Endodermal cell (in vitro differentiated cells): ENCODE measurements at regions not wholly inside any gene's neighbourhood (a gene's known extent, or its start where the extent isn't known, plus 50 kb on each side); places are given as distances from the start of the nearest gene placed in this dataset.

ENCODE experiments used
- DNase-seq: peaks from one replicate; pipeline ENCODE4 v3.0.0-alpha.2; 2017
- H3K27ac ChIP-seq: 2 replicates; pipeline ENCODE4 v1.5.1; 2013; ENCODE audit warnings: mild to moderate bottlenecking, low read depth, low read length, moderate library complexity
- H3K27me3 ChIP-seq: 2 replicates; pipeline ENCODE4 v1.6.1; 2013; ENCODE audit warnings: mild to moderate bottlenecking, low read length, moderate library complexity; ENCODE audit not compliant: insufficient read depth, control insufficient read depth, poor library complexity, severe bottlenecking
- H3K36me3 ChIP-seq: 2 replicates; pipeline ENCODE4 v1.7.0; 2013; ENCODE audit warnings: mild to moderate bottlenecking, low read length, moderate library complexity; ENCODE audit not compliant: control insufficient read depth, insufficient read depth
- H3K4me1 ChIP-seq: one replicate; pipeline ENCODE4 v1.7.0; 2013; ENCODE audit warnings: low read length; ENCODE audit not compliant: control insufficient read depth, insufficient read depth
- H3K4me3 ChIP-seq: 2 replicates; pipeline ENCODE4 v1.5.1; 2013; ENCODE audit warnings: mild to moderate bottlenecking, low read length, moderate library complexity
- H3K9ac ChIP-seq: 2 replicates; pipeline ENCODE4 v1.6.1; 2013; ENCODE audit warnings: mild to moderate bottlenecking, low read length, moderate library complexity; ENCODE audit not compliant: poor library complexity, severe bottlenecking; ENCODE audit errors: extremely low read depth
- H3K9me3 ChIP-seq: 2 replicates; pipeline ENCODE4 v1.6.1; 2013; ENCODE audit warnings: mild to moderate bottlenecking, low read length, moderate library complexity; ENCODE audit not compliant: control insufficient read depth
- H3K27ac Mint-ChIP-seq: 2 replicates; pipeline ENCODE4 v1.8.0; 2020; ENCODE audit warnings: mixed read lengths
- H3K27me3 Mint-ChIP-seq: 2 replicates; pipeline ENCODE4 v1.8.0; 2021; ENCODE audit warnings: mild to moderate bottlenecking, mixed read lengths; ENCODE audit not compliant: insufficient read depth
- H3K36me3 Mint-ChIP-seq: 2 replicates; pipeline ENCODE4 v1.8.0; 2020; ENCODE audit warnings: low read depth, mixed read lengths
- H3K4me1 Mint-ChIP-seq: 2 replicates; pipeline ENCODE4 v1.8.0; 2020; ENCODE audit warnings: mixed read lengths
- H3K4me3 Mint-ChIP-seq: 2 replicates; pipeline ENCODE4 v1.8.0; 2020; ENCODE audit warnings: mild to moderate bottlenecking, moderate library complexity, mixed read lengths
- H3K9me3 Mint-ChIP-seq: 2 replicates; pipeline ENCODE4 v1.8.0; 2020; ENCODE audit warnings: mild to moderate bottlenecking, mixed read lengths
- CTCF ChIP-seq: fragments of 200-600 bp; sonication (generic); conservative IDR thresholded peaks from 2 replicates; pipeline ENCODE4 v1.5.0; 2021; ENCODE audit warnings: antibody characterized with exemption, mild to moderate bottlenecking
- WGBS, 2 experiments: methylation state at CpG; one replicate each; pipeline versions ENCODE4 v1.1.5 to v1.1.7; 2013; ENCODE audit warnings: missing lambda C conversion rate in 2 of 2, mixed read lengths in 1 of 2; ENCODE audit not compliant: insufficient coverage in 1 of 2, insufficient read length in 1 of 2; 5-methylcytosine and 5-hydroxymethylcytosine counted together

- TF ChIP-seq CTCF: no peak
- DNase-seq: no peak
- WGBS, 2 experiments: 62 to 100% methylated on average over 1 to 2 of the region's 2 CpGs
- Histone ChIP-seq H3K4me1 (no peaks in the 10 kb centered on the region), H3K9ac (no peak overlapping the region), H3K27ac (no peak overlapping the region), H3K4me3 (no peak overlapping the region), H3K9me3 (no peaks in the 10 kb centered on the region), H3K36me3 (no peaks in the 10 kb centered on the region), H3K27me3 (peaks cover 8% of the 10 kb centered on the region)
- H3K27me3 Mint-ChIP-seq: peaks cover 51% of the 10 kb centered on the region
- no peak overlapping the region for H3K27ac Mint-ChIP-seq
- H3K4me1 Mint-ChIP-seq: peaks cover 11% of the 10 kb centered on the region
- H3K36me3 Mint-ChIP-seq: no peaks in the 10 kb centered on the region
- peaks cover 6% of the 10 kb centered on the region for H3K9me3 Mint-ChIP-seq
- no peak overlapping the region for H3K4me3 Mint-ChIP-seq
Measured at GRCh38 chr12:79522989-79523386, 167.8 kb downstream of the PAWR start.

- WGBS, 2 experiments: 76 to 79% methylated on average over 11 of the region's 11 CpGs
- Histone ChIP-seq H3K9me3 (no peaks in the 10 kb centered on the region), H3K4me3 (no peak overlapping the region), H3K27me3 (peaks cover 8% of the 10 kb centered on the region), H3K4me1 (no peaks in the 10 kb centered on the region), H3K36me3 (no peaks in the 10 kb centered on the region), H3K9ac (no peak overlapping the region), H3K27ac (no peak overlapping the region)
- peaks cover 49% of the 10 kb centered on the region for H3K27me3 Mint-ChIP-seq
- no peak for TF ChIP-seq CTCF
- no peak overlapping the region for H3K4me3 Mint-ChIP-seq
- no peaks in the 10 kb centered on the region for H3K36me3 Mint-ChIP-seq
- DNase-seq: no peak
- H3K27ac Mint-ChIP-seq: no peak overlapping the region
- H3K4me1 Mint-ChIP-seq: peaks cover 11% of the 10 kb centered on the region
- peaks cover 6% of the 10 kb centered on the region for H3K9me3 Mint-ChIP-seq
Measured at GRCh38 chr12:79522257-79522988, 168.3 kb downstream of the PAWR start.

GRCh38 chr12:79521576-79521975, 169.2 kb downstream of the PAWR start:
- Histone ChIP-seq H3K27ac (no peak overlapping the region), H3K4me1 (no peaks in the 10 kb centered on the region), H3K9me3 (no peaks in the 10 kb centered on the region), H3K9ac (no peak overlapping the region), H3K36me3 (no peaks in the 10 kb centered on the region), H3K4me3 (no peak overlapping the region), H3K27me3 (peaks cover 8% of the 10 kb centered on the region)
- peaks cover 40% of the 10 kb centered on the region for H3K27me3 Mint-ChIP-seq
- no peak for DNase-seq
- H3K27ac Mint-ChIP-seq: no peak overlapping the region
- H3K4me1 Mint-ChIP-seq: peaks cover 11% of the 10 kb centered on the region
- H3K9me3 Mint-ChIP-seq: peaks cover 6% of the 10 kb centered on the region
- 100% methylated on average over 1 of the region's 1 CpG; no CpG with 5 or more reads in 1 of the 2 experiments for WGBS, 2 experiments
- H3K4me3 Mint-ChIP-seq: no peak overlapping the region
- TF ChIP-seq CTCF: no peak
- peaks cover 3% of the 10 kb centered on the region for H3K36me3 Mint-ChIP-seq
